Globus pallidus (tissue), 1 donor: ENCODE measurements at regions not wholly inside any gene's neighbourhood (a gene's known extent, or its start where the extent isn't known, plus 50 kb on each side); places are given as distances from the start of the nearest gene placed in this dataset.
A peak's percentile ranks its signal among the peaks of the same experiment; 100 is the strongest.
"Not testable (repeated sequence)": the region's sequence is repeated elsewhere in the genome, so short reads cannot be mapped to it uniquely, and the experiment has no call there.

Experiments used
- DNase-seq: peaks from one replicate; pipeline ENCODE4 v3.0.0-alpha.2; 2015; ENCODE audit warnings: low spot score

- not testable (repeated sequence) for DNase-seq
Observed at GRCh38 chr11:100409267-100409666, 277.8 kb upstream of the ARHGAP42 start.

GRCh38 chr11:100419518-100419917, 267.6 kb upstream of the ARHGAP42 start:
- DNase-seq = no peak

- no peak for DNase-seq
Observed at GRCh38 chr11:100434821-100435641, 252.1 kb upstream of the ARHGAP42 start.

- no peak for DNase-seq
Observed at GRCh38 chr11:100438376-100438775, 248.7 kb upstream of the ARHGAP42 start.

- DNase-seq = no peak
Observed at GRCh38 chr11:100441086-100441485, 246.0 kb upstream of the ARHGAP42 start.

- DNase-seq = no peak
Observed at GRCh38 chr11:100442017-100442416, 245.1 kb upstream of the ARHGAP42 start.

- DNase-seq = peak; percentile 47
Observed at GRCh38 chr11:100445231-100445735, 241.8 kb upstream of the ARHGAP42 start.

GRCh38 chr11:100451801-100452460, 235.2 kb upstream of the ARHGAP42 start:
- not testable (repeated sequence) for DNase-seq

- no peak for DNase-seq
Observed at GRCh38 chr11:100459811-100460210, 227.3 kb upstream of the ARHGAP42 start.

GRCh38 chr11:100460426-100460825, 226.7 kb upstream of the ARHGAP42 start:
- DNase-seq = no peak

- no peak for DNase-seq
Observed at GRCh38 chr11:100467821-100468508, 219.1 kb upstream of the ARHGAP42 start.

GRCh38 chr11:100469835-100470234, 217.3 kb upstream of the ARHGAP42 start:
- no peak for DNase-seq

GRCh38 chr11:100472727-100473389, 214.2 kb upstream of the ARHGAP42 start:
- no peak for DNase-seq

- no peak for DNase-seq
Observed at GRCh38 chr11:100473390-100473740, 213.7 kb upstream of the ARHGAP42 start.

GRCh38 chr11:100484948-100485347, 202.1 kb upstream of the ARHGAP42 start:
- no peak for DNase-seq

GRCh38 chr11:100498780-100499179, 188.3 kb upstream of the ARHGAP42 start:
- no peak for DNase-seq

GRCh38 chr11:100501450-100501849, 185.6 kb upstream of the ARHGAP42 start:
- no peak for DNase-seq

GRCh38 chr11:100512475-100512874, 174.6 kb upstream of the ARHGAP42 start:
- DNase-seq = no peak

GRCh38 chr11:100515087-100515486, 172.0 kb upstream of the ARHGAP42 start:
- DNase-seq = no peak

GRCh38 chr11:100525197-100525596, 161.9 kb upstream of the ARHGAP42 start:
- DNase-seq = no peak

- no peak for DNase-seq
Observed at GRCh38 chr11:100525635-100526034, 161.5 kb upstream of the ARHGAP42 start.

GRCh38 chr11:100528872-100529416, 158.1 kb upstream of the ARHGAP42 start:
- no peak for DNase-seq
